ENCODE measurements at regions not wholly inside any gene's neighbourhood (a gene's known extent, or its start where the extent isn't known, plus 50 kb on each side); places are given as distances from the start of the nearest gene placed in this dataset.

GRCh38 chr17:71455219-71455618 is 665.6 kb upstream of the SOX9 start (continued):
- TF ChIP-seq, protein P1, sequence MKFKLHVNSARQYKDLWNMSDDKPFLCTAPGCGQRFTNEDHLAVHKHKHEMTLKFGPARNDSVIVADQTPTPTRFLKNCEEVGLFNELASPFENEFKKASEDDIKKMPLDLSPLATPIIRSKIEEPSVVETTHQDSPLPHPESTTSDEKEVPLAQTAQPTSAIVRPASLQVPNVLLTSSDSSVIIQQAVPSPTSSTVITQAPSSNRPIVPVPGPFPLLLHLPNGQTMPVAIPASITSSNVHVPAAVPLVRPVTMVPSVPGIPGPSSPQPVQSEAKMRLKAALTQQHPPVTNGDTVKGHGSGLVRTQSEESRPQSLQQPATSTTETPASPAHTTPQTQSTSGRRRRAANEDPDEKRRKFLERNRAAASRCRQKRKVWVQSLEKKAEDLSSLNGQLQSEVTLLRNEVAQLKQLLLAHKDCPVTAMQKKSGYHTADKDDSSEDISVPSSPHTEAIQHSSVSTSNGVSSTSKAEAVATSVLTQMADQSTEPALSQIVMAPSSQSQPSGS (IDR thresholded peaks at IDR 0.05; ENCODE audit: low read length), result no peak
- TF ChIP-seq EGR1 (IDR thresholded peaks at IDR 0.05; ENCODE audit: borderline replicate concordance, low read depth, low read length) (no peak), TCF12 (IDR thresholded peaks at IDR 0.05; ENCODE audit: low read depth, low read length) (no peak), SP4 (IDR thresholded peaks at IDR 0.05; ENCODE audit: low read length) (no peak), CHD2 (IDR thresholded peaks at IDR 0.05; ENCODE audit: low read length) (no peak), TEAD4 (IDR thresholded peaks at IDR 0.05; ENCODE audit: low read depth, low read length) (no peak)
